ENCODE measurements at regions not wholly inside any gene's neighbourhood (a gene's known extent, or its start where the extent isn't known, plus 50 kb on each side); places are given as distances from the start of the nearest gene placed in this dataset.

- TF ChIP-seq TEAD4 (IDR thresholded peaks at IDR 0.05) (no peak), YY1 (IDR thresholded peaks at IDR 0.05; ENCODE audit: low read depth) (no peak), NFIC (IDR thresholded peaks at IDR 0.05) (no peak), EP300 (IDR thresholded peaks at IDR 0.05; ENCODE audit: borderline replicate concordance) (no peak), USF1 (IDR thresholded peaks at IDR 0.05) (no peak), EGR1 (IDR thresholded peaks at IDR 0.05) (no peak), CREB1 (IDR thresholded peaks at IDR 0.05; ENCODE audit: low read depth) (no peak), FOXM1 (IDR thresholded peaks at IDR 0.05; ENCODE audit: borderline replicate concordance, low read depth) (no peak), RAD21 (IDR thresholded peaks at IDR 0.05; ENCODE audit: low read depth) (no peak), CEBPB (IDR thresholded peaks at IDR 0.05) (no peak), REST (IDR thresholded peaks at IDR 0.05; ENCODE audit: low read depth) (no peak), TCF12 (IDR thresholded peaks at IDR 0.05; ENCODE audit: low read depth) (no peak), ZBTB7A (IDR thresholded peaks at IDR 0.05; ENCODE audit: low read depth) (no peak), MAX (IDR thresholded peaks at IDR 0.05) (no peak), TAF1 (IDR thresholded peaks at IDR 0.05; ENCODE audit: low read depth) (no peak)
These were observed 201.4 kb upstream of the IGF1 start for GRCh38 chr12:102681747-102682146.

GRCh38 chr12:102681309-102681708, 200.9 kb upstream of the IGF1 start:
- no peak for TF ChIP-seq USF1 (IDR thresholded peaks at IDR 0.05)

- TF ChIP-seq TEAD4 (IDR thresholded peaks at IDR 0.05) (no peak), USF1 (IDR thresholded peaks at IDR 0.05) (no peak), FOXM1 (IDR thresholded peaks at IDR 0.05; ENCODE audit: borderline replicate concordance, low read depth) (no peak), TAF1 (IDR thresholded peaks at IDR 0.05; ENCODE audit: low read depth) (no peak), MAX (IDR thresholded peaks at IDR 0.05) (no peak)
These were observed 199.9 kb upstream of the IGF1 start for GRCh38 chr12:102680304-102680703.

GRCh38 chr12:102676812-102677211, 196.4 kb upstream of the IGF1 start:
- TF ChIP-seq RAD21 (IDR thresholded peaks at IDR 0.05; ENCODE audit: low read depth) (no peak), CREB1 (IDR thresholded peaks at IDR 0.05; ENCODE audit: low read depth) (no peak), ZBTB7A (IDR thresholded peaks at IDR 0.05; ENCODE audit: low read depth) (no peak), CEBPB (IDR thresholded peaks at IDR 0.05) (no peak), REST (IDR thresholded peaks at IDR 0.05; ENCODE audit: low read depth) (no peak), NFIC (IDR thresholded peaks at IDR 0.05) (no peak)

- no peak for TF ChIP-seq EP300 (IDR thresholded peaks at IDR 0.05; ENCODE audit: borderline replicate concordance)
- TF ChIP-seq TCF12 (IDR thresholded peaks at IDR 0.05; ENCODE audit: low read depth), result no peak
- TF ChIP-seq EGR1 (IDR thresholded peaks at IDR 0.05), result no peak
- no peak for TF ChIP-seq USF1 (IDR thresholded peaks at IDR 0.05)
- TF ChIP-seq FOXM1 (IDR thresholded peaks at IDR 0.05; ENCODE audit: borderline replicate concordance, low read depth), result no peak
- TF ChIP-seq RAD21 (IDR thresholded peaks at IDR 0.05; ENCODE audit: low read depth), result no peak
- TF ChIP-seq YY1 (IDR thresholded peaks at IDR 0.05; ENCODE audit: low read depth), result no peak
- no peak for TF ChIP-seq ZBTB7A (IDR thresholded peaks at IDR 0.05; ENCODE audit: low read depth)
- TF ChIP-seq TAF1 (IDR thresholded peaks at IDR 0.05; ENCODE audit: low read depth), result no peak
These were observed 195.3 kb upstream of the IGF1 start for GRCh38 chr12:102675672-102676071.

- TF ChIP-seq ZBTB7A (IDR thresholded peaks at IDR 0.05; ENCODE audit: low read depth) (no peak), YY1 (IDR thresholded peaks at IDR 0.05; ENCODE audit: low read depth) (no peak), TAF1 (IDR thresholded peaks at IDR 0.05; ENCODE audit: low read depth) (no peak), EP300 (IDR thresholded peaks at IDR 0.05; ENCODE audit: borderline replicate concordance) (no peak), TEAD4 (IDR thresholded peaks at IDR 0.05) (no peak), EGR1 (IDR thresholded peaks at IDR 0.05) (no peak), MAX (IDR thresholded peaks at IDR 0.05) (no peak)
These were observed 193.2 kb upstream of the IGF1 start for GRCh38 chr12:102673606-102674005.

All from Ishikawa (cell line).